Erythroblast (primary cell): ENCODE measurements at regions not wholly inside any gene's neighbourhood (a gene's known extent, or its start where the extent isn't known, plus 50 kb on each side); places are given as distances from the start of the nearest gene placed in this dataset.

ENCODE experiments used
- GATA1 ChIP-seq: IDR thresholded peaks from 2 replicates; pipeline ENCODE4 v1.6.1; 2011; ENCODE audit warnings: low read depth, mild to moderate bottlenecking, control low read depth, low read length, moderate library complexity
- POLR2A ChIP-seq: IDR thresholded peaks from 2 replicates; pipeline ENCODE4 v1.6.1; 2011; ENCODE audit warnings: mild to moderate bottlenecking, low read length

GRCh38 chr2:74067221-74067747, 80.4 kb downstream of the BOLA3 start:
- TF ChIP-seq POLR2A (no peak), GATA1 (no peak)
